ENCODE measurements at regions not wholly inside any gene's neighbourhood (a gene's known extent, or its start where the extent isn't known, plus 50 kb on each side); places are given as distances from the start of the nearest gene placed in this dataset.

GRCh38 chr7:96838481-96838880, 128.8 kb upstream of the SEM1 start (continued):
- no peak for TF ChIP-seq E2F4 (IDR thresholded peaks at IDR 0.05; ENCODE audit: low read depth, low read length)
- TF ChIP-seq ZNF207 (IDR thresholded peaks at IDR 0.05; ENCODE audit: borderline replicate concordance) = no peak
- TF ChIP-seq BCL11A (IDR thresholded peaks at IDR 0.05; ENCODE audit: low read depth, low read length) = no peak
- TF ChIP-seq, protein P1, sequence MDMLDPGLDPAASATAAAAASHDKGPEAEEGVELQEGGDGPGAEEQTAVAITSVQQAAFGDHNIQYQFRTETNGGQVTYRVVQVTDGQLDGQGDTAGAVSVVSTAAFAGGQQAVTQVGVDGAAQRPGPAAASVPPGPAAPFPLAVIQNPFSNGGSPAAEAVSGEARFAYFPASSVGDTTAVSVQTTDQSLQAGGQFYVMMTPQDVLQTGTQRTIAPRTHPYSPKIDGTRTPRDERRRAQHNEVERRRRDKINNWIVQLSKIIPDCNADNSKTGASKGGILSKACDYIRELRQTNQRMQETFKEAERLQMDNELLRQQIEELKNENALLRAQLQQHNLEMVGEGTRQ (IDR thresholded peaks at IDR 0.05; ENCODE audit: borderline replicate concordance, low read depth, low read length) = no peak
- TF ChIP-seq CEBPZ (IDR thresholded peaks at IDR 0.05; ENCODE audit: low read depth, low read length) = no peak

DNA sequence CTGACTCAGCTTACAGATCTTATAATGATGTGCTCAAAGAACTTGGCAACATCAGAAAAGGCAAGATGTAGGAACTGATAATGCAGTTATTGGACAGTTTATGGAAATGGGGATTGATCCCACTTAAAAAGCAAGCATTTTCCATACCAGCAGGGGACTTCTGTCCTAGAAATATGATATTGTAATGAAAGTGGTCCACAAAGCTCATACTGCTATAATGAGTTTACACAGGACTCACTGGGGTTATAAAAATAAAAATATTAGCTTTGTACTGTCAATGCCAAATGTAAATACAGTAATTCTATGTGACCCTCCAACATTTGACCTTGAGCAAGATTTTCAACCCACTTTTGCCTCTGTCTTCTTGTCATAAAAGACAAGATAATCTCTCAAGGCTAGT, 145.5 kb upstream of the SEM1 start:
- Histone ChIP-seq H3K4me3 (no peak overlapping the region), H3K4me2 (ENCODE audit: control insufficient read depth, insufficient read depth) (no peak overlapping the region), H3K9me3 (replicated peaks; ENCODE audit: control insufficient read depth, insufficient read depth, low read length) (no peaks in the 10 kb centered on the region; the same call in 2 of the 3 replicates), H2AFZ (ENCODE audit: control insufficient read depth, low read depth, low read length) (no peak overlapping the region), H3K27me3 (replicated peaks in 1 of 2; ENCODE audit: control insufficient read depth in 2 of 2, insufficient read depth in 2 of 2, low read length in 1 of 2) (no peaks in the 10 kb centered on the region), H3K36me3 (ENCODE audit: control insufficient read depth in 2 of 2, insufficient read depth in 2 of 2, low read length in 1 of 2) (no peaks in the 10 kb centered on the region), H3K79me2 (ENCODE audit: control insufficient read depth, insufficient read depth, low read length) (no peaks in the 10 kb centered on the region), H3K27ac (ENCODE audit: control insufficient read depth, insufficient read depth) (no peak overlapping the region), H3K9ac (ENCODE audit: control insufficient read depth, insufficient read depth, low read length) (no peak overlapping the region), H3K4me1 (ENCODE audit: control insufficient read depth, insufficient read depth, low read length) (no peaks in the 10 kb centered on the region), H4K20me1 (ENCODE audit: control insufficient read depth, insufficient read depth) (no peaks in the 10 kb centered on the region)
- no TSS peak for BruUV-seq (replicated peaks)
- ATAC-seq (no peak), DNase-seq (ENCODE audit: low read depth, low spot score) (no peak), FAIRE-seq (no peak)
- ChIA-PET CTCF (no interaction called here), SMC1A (ENCODE audit: uncharacterized antibody, unreplicated experiment) (no interaction called here), RAD21 (ENCODE audit: unreplicated experiment) (interaction anchor here (0.5 kb wide), 1 partner anchor 420 kb away, joined by 3 read pairs; no protein-coding TSS in a partner anchor), POLR2A (interaction anchor here (0.7 kb wide), 1 partner anchor 20 kb away, joined by 3 read pairs; no protein-coding TSS in a partner anchor)
- in situ Hi-C loops (cut with MboI) (no loop called here), intact Hi-C loops (cut with micrococcal nuclease; ENCODE audit: unreplicated experiment) (no loop called here)
- TF ChIP-seq NKRF (conservative IDR thresholded peaks at IDR 0.05) (no peak), SP1 (IDR thresholded peaks at IDR 0.05; ENCODE audit: low read depth, low read length) (no peak), RAD21 (IDR thresholded peaks at IDR 0.05; ENCODE audit: insufficient read depth, low read depth, low read length) (no peak), E2F8 (IDR thresholded peaks at IDR 0.05; ENCODE audit: low read depth, partially characterized antibody) (no peak), RB1 (IDR thresholded peaks at IDR 0.05; ENCODE audit: borderline replicate concordance) (no peak)
- TF ChIP-seq, protein P2, sequence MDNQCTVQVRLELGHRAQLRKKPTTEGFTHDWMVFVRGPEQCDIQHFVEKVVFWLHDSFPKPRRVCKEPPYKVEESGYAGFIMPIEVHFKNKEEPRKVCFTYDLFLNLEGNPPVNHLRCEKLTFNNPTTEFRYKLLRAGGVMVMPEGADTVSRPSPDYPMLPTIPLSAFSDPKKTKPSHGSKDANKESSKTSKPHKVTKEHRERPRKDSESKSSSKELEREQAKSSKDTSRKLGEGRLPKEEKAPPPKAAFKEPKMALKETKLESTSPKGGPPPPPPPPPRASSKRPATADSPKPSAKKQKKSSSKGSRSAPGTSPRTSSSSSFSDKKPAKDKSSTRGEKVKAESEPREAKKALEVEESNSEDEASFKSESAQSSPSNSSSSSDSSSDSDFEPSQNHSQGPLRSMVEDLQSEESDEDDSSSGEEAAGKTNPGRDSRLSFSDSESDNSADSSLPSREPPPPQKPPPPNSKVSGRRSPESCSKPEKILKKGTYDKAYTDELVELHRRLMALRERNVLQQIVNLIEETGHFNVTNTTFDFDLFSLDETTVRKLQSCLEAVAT (IDR thresholded peaks at IDR 0.05) = no peak

Data from GM12878 (cell line).